ENCODE measurements at regions not wholly inside any gene's neighbourhood (a gene's known extent, or its start where the extent isn't known, plus 50 kb on each side); places are given as distances from the start of the nearest gene placed in this dataset.

- TF ChIP-seq CTCF (conservative IDR thresholded peaks at IDR 0.05; ENCODE audit: low read depth, low read length) (no peak), EZH2 (IDR thresholded peaks at IDR 0.05; ENCODE audit: low read length, unreplicated experiment) (no peak)
Observed at GRCh38 chr6:148272597-148272996, 70.0 kb upstream of the SASH1 start.

All from PC-3 (cell line).